Suppressor macrophage (primary cell): ENCODE measurements at regions not wholly inside any gene's neighbourhood (a gene's known extent, or its start where the extent isn't known, plus 50 kb on each side); places are given as distances from the start of the nearest gene placed in this dataset.
"Not testable (repeated sequence)": the region's sequence is repeated elsewhere in the genome, so short reads cannot be mapped to it uniquely, and the experiment has no call there.

ENCODE experiments used
- DNase-seq, 4 experiments: peaks; one replicate each; pipeline ENCODE4 v3.0.0-alpha.2; 2020 to 2022

DNA sequence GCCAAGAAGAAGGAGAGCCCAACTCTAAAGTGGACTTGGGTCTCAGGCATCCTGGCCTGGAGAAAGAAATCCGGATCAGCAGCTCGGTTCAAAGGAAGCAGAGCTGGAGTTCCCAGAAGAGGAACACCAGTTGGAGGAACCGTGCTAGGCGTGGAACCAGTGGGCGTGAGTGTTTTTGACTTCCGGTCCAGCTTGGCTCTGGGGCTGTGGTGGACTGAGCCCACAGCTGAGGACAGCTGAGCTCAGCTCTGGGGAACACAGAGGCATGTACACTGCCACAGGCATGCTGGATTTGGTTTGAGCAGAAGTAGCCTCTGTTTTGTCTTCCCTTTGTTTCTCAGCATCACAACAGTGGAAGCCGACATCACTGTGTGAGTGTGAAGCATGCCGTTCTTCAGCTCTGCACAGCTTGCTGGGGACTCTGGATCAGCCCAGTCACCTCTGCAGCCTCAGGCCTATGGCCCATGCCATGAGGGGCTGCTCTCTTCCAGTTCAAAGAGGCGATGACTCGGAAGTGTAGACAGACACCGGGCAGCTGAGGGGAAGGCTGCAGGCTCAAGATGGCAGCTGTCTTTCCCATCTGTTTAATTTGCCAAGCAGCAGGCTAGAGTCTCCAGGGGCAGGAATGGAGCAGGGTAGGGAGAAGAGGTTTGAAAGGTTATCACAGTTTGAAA is 185.8 kb upstream of the UBE3A start:
- DNase-seq, result peak in 1 of 4 experiments; percentile 3

DNA sequence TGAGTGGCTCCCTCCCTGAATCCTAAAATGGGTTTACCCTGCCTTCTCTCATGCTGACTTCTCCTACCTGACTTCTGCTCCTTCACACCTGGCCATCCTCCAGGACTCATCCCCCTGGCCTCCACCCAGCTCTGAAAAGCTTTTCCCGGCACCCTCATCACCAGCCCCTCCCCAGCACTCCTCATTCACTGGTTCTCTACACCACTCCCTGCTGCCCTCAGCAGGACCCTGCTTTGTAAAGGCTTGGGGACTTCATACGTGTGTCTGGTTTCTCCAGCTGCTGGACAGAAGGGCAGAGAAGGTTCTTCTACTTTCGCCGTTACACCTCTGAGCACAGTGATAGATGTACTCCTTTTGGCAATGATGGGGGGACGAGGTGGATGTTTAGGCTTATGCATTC is 184.9 kb upstream of the UBE3A start:
- no peak for DNase-seq

DNA sequence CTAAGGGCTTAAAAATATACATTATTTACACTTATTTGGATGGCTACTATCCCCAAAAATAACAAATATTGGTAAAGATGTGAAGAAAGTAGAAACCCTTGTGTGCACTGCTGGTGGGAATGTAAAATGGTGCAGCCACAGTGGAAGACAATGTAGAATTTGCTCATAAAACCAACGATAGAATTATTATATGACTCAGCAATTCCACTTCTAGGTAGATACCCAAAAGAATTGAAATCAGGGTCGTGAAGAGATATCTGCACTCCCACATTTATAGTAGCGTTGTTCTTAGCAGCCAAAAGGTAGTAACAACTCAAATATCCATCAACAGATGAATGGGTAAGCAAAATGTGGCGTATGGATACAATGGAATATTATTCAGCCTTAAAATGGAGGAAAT is 181.6 kb upstream of the UBE3A start:
- no peak for DNase-seq

DNA sequence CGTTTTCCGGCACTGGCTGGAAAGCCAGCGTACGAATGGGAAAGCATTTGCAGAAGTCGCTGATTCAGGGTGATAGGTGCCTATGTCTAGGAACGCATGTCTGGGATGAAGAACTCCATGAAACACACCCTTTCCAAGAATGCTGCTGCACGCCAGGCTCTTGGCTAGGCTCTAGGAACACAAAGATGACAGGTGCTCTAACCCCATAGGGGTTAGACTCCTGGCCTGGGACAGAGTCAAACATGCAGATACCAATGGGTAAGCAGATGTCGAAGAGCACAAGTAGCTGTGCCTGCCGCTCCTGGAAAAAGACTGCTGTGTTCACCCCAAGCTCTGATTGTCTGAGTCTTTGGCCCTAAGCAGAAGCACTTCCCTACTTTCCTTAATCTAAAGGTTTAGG is 180.9 kb upstream of the UBE3A start:
- no peak for DNase-seq

DNA sequence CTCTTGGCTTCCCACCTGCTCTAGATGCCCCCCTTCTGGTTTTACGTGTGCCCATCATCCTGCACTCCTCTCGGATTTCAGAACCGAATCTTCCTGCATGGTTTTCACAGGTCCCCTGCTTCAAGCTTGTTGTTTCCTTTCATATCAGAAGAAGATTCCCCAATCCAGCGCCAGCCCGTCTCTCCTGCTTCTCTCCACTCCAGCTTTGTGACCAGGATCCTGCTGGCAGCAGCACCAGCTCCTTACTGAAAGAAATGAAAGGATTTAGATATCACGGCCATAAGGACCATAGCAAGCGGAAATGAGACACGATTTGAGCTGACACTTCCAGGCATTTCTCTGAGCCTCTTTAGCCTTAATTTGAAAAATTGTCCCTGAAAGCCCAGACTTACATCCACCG is 180.3 kb upstream of the UBE3A start:
- no peak for DNase-seq

DNA sequence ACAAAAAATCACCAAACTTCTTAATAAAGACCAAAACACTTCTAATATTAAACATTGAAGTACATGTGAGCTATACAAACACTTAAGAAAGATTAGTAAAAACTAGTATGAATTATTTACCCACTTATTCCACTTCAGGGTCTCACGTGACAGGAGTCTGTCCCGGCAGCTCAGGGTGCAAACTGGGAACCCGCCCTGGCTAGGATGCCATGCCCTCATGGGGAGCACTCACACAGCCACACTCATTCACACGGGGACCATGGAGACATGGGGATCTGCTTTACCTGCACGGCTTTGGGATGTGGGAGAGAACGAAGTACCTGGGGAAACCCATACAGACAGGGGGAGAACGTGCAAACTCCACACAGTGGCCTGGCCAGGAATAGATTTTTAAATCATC is 179.3 kb upstream of the UBE3A start:
- DNase-seq, result no peak

DNA sequence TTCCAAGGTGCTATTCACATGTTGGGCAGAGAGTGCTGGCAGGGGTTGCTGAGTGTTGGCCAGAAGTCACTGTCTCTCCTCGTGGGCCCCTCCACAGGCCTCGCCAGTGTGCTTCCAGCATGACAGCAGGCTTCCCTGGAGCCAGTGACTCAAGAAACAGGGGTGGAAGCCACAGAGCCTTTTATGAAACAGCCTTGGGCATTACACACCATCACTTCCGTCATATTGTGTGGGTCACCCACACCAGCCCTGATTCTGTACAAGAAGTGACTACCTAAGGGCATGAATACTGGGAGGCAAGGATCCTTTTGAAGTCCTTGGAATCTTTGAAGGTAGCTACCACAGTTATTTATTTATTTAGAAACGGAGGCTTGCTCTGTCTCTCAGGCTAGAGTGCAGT is 177.6 kb upstream of the UBE3A start:
- DNase-seq, result no peak

DNA sequence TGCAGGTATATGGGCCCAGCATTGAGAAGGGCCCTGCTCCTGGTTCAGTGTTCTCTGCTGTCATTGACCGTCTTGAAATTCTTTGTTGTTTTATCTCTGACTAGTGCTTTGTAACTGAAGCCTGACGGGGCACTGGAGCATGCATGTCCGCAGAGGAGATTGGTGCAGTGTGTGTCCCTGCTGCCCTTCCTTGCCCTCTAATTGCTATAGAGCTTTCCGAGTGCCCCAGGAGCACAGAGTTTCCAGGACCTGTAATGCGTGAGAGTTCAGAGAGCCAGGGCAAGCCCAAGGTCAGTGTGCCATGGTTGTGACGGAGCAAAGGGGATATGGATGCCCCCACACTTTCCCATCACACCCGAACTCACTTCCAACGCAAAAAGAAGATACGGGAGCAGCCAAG is 174.3 kb upstream of the UBE3A start:
- DNase-seq, result no peak

DNA sequence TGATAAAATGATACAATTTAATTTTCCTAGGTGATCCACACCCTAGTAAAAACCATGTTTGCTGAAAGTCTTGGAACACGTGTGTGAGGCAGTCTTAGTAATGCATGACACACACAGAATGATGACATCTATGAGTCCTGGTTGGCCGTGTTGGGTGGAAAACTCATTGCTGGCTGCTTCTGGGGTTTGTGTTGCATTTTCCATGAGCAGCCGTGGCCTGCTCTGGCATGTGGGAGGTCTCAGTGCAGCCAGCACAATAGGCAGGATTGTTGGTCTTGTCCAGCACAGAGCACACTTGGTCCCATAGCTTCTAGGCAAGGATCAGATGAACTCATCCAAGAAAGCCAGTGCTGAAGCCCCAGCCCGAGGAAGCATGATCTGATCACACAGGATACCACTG is 172.8 kb upstream of the UBE3A start:
- no peak for DNase-seq

DNA sequence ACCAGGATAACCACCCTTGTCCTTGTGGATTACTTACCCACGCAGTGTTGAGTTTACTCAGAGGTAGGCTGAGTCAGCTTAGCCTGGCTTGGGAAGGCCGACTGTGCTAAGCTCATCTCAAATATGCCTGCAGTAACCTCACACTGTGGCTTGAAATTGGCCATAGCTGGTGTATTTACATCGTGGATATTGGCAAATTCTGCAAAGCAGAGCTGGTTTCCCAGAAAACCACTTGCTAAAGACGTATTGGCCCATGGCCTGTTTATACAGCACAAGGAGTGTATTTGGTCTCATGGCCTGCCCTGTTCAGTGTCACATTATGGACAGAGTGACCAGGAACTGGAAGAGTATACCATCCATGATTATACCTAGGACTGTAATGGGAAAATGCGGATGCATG is 170.5 kb upstream of the UBE3A start:
- DNase-seq, result no peak

DNA sequence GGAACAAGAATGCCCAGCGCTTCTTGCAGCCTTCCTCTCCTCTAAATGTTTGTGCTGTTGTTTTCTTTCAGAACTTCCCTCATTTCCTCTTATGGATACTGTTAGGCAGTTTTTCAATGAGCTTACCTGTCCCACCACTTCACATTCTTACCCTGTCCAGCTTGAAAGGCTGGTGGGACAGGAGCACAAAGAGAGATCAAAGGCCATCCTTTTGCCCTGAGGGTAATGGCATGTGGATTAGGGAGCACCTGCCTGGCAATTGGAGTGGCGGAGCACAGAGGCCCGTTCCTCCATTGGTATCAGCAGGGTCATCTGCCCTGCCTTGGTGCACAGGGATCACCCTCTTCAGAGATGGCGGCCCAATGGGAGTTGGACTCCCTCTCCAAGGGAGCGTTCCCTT is 170.1 kb upstream of the UBE3A start:
- no peak for DNase-seq

DNA sequence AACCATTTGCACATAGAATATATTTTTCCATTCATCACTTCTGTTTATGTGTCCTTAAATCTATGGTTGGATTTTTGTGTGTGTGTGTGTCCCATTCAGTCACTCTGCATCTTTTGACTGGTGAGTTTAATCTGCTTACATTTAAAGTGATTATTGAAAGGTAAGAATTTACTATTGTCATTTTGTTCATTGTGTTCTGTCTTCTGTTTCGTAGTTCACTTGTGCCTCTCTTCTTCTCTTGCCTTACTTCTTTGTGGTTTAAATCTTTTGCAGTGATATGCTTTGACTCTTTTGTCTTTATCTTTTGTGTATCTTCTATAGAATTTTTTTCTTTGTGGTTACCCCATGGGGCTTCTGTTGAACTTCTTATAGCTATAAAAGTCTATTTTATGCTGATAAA is 166.3 kb upstream of the UBE3A start:
- no peak for DNase-seq

DNA sequence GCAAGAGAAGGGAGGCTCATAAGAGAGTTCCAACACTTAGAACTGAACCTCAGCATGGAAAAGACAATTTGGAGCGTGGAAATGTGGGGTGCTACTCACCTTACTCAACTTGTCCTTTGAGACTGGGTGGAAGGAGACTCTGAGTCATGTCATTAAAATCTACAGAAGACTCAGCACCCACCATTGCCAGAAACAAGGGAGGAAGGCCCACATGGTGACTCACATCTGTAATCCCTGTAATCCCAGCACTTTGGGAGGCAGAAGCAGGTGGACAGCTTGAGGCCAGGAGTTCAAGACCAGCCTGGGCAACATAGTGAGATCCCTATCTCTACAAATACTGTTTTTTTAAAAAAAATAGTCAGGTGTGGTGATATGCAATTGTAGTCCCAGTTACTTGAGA is 161.9 kb upstream of the UBE3A start:
- no peak for DNase-seq

DNA sequence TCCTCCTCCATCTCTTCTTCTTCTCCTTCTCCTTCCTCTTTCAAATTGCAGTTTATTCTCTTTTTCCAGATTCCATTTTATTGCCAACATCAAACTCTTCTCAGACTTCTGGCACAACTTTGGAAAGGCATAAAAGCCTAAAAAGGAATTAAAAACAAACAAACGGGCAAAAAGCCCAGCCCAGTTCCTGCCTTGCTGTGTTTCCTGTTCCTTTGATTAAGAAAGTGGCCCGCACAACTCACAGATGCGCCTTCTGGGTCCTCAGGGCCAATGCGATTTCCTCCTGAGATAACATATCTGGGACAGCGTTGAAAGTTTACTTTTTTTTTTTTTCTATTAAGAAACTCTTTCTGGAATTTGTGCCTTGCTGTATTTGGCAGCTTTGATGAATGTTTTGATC is 158.7 kb upstream of the UBE3A start:
- no peak for DNase-seq

DNA sequence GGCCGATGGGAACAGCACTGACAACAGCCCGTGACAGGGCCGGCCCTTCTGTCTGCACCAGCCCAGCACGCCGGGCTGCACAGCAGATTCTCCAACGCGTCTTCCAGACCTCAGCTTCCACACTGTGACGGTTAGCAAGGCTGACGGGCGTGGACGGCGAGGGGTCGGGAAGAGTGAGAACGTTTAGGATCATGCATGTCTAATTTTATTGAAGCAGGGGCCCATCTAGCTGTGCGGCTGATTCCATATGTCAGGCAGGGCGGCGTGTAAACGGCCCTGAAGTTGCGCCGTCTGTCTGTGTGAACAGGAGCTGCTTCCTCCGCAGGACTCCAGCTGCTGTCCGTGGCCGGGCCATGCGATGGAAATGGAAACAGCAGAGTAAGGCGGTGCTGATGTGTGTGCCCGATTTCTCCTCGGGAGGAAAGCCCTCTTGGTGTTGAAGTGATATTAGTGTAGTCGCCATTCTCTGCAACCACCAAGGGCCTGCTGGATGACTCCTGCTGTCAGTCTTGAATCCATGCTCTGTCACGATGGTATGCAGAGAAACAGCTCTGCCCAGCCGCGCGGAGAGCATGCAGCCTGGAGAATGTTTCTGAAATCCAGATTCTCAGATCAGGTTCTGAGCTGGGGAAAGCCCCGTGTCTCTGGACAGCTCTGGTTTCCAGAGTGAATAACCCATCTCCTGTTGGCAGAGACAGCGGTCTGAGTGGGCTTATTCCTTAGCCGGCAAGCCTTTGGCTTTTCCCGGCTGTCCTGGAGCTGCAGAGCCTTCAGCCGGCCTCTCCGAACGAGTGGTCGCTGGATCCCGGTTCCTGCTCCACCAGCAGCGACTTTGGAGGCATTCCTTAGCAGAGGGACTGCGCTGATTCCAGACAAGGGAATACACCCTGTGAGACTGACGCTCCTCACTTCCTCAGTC is 158.1 kb upstream of the UBE3A start:
- no peak for DNase-seq

DNA sequence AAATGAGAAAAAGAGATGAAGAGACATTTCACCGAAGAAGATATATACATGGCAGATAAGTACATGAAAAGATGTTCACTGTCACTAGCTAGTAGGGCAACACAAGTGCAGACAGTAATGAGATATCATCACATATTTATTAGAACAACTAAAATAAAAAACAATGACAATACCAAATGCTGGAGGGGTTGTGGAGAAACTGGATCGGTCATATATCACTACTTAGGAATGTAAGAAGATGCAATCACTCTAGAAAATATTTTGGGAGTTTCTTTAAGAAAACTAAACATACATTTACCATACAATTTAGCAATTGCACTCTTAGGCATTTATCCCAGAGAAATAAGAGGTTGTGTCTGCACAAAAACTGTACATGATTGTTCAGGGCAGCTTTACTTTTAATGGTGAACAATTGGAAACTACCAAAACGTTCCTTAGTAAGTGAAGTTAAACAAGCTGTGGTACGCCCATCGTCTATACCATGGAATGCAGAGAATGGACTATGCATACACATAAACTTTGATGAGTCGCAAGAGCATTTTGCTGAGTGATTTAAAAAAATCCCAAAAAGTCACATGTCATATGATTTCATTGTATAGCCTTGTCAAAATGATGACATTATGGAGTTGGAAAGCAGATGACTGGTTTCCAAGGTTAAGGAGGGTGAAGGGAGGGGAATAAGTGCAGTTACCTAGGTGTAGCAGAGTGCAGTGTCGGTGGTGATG is 149.0 kb upstream of the UBE3A start:
- no peak for DNase-seq

DNA sequence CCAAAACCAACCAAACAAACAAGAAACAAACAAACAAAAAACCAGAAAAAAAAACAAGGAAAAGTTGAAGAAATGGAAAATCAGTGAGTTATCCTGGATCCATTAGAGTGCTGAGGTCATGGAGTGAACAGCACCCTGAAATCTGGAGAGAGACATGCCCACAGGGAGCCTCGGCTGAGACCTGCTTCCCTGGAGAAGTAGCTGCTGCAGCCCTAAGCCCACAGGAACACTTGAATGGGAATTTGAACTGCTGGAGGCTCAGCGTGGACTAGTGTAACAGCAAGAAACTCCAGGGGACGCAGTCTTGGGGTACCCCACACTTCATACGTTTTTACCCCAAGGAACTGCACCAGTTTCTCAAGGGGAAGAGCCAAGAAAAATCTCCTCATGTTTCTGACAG is 144.1 kb upstream of the UBE3A start:
- no peak for DNase-seq

DNA sequence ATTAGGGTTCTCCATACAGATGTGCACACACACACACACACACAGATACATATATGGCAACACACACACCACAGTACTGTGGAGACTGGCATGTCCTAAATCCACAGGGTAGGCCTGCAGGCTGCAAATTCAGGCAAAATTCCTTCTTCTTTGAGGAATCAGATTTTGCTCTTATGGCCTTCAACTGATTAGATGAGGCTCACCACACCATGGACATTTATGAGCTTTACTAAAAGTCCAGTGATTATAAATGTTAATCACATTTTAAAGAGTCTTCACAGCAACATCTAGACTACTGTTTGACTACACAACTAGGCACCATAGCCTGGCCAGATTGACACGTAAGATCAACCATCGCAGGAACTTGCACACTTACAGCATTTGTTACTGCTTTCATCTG is 140.3 kb upstream of the UBE3A start:
- no peak for DNase-seq

DNA sequence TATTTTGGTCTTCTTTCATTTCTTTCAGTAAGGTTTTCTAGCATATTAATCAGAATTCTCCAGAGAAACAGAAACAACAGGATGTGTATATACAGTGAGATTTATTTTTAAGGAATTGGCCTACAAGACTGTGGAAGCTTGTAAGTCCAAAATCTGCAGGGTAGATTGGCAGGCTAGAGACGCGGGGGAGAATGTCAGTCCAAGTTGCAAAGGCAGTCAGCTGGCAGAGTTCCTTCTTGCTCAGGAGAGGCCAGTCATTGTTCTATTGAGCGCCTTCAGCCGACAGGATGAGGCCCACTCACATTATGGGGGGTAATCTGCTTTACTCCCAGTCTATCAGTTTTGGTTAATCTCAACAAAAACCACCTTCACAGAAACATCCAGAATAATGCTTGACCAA is 133.4 kb upstream of the UBE3A start:
- DNase-seq, result no peak

DNA sequence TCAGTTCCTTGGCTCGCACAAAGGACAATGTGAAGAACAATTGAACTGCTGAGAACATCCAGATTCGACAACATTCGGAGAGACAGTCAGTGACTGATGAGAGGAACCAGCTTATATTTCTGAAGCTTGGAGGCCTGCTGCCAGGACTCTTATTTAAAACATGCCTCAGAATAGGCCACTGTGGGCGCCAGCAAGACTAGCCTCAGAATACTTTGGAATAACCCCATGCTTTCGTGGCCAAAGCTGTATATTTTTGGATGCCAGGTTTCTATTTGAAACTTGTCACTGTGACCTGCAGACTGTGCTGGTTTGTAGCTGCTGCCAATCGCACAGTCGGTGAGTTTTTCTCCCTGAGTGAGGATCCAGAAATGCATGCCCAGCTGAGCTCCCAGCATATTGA is 129.9 kb upstream of the UBE3A start:
- no peak for DNase-seq

DNA sequence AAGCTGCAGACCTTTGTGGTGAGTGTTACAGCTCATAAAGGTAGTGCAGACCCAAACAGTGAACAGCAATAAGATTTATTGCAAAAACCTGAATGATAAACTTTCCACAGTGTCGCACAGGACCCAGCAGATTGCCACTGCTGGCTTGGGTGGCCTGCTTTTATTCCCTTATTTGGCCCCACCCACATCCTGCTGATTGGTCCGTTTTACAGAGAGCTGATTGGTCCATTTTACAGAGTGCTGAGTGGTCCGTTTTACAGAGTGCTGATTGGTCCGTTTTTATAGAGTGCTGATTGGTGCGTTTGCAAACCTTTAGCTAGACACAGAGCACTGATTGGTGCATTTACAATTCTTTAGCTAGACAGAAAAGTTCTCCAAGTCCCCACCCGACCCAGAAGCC is 127.7 kb upstream of the UBE3A start:
- DNase-seq, result not testable (repeated sequence)

DNA sequence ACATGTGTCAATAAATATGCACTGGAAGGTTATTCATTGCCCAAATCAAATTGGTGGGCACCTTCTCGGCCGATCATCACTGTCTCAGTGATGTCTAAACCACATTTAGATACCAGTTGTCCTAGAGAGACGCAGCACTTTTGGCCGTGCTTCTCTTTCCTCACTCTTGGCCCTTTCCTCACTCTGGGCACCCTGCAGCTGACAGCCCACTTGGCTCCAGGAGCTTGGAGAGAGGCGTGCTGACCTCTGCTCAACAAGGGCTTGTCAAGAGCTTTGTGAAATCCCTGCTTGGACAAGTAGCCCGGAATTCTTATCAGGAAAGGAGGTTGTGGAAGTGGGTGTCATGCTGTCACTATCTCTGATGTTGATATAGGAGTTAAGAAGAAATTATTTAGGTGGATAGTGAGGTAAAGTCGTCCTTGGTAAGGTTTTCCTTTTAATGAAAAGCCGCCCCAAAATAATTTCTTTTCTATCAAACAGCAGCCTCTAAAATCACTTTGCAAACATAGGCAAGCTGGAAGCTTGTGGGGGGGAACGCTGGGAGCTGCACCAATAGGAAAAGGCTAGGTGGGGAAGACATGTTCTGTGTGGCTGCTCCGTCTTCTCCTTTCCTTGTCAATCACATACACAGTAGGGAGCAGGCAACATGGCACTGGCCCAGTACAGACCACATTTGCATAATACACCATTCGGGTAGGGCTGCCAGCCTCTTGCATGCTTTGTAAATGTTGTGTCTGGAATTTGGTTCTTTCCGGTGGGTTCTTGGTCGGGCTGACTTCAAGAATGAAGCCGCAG is 126.8 kb upstream of the UBE3A start:
- no peak for DNase-seq

DNA sequence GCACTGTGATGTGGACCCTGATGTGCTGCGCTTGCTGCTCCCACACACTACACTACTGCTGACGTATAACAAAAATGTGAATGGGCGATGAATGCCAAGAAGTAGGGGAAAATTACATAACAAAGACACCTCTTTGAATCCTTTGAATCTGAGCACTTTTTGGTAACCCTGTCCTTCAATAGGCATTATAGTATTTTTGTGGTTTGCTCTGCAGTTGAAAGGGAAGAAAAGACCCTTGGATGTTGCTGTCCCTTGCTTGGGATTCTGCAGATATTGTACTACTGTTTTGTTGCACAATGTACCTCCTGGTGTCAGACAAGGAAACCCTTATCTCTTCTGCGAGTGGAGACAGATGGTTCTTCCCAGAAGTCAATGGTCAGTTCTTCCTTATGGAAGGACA is 124.8 kb upstream of the UBE3A start:
- no peak for DNase-seq
